Thoracic aorta (tissue), 2 donors: ENCODE measurements at regions not wholly inside any gene's neighbourhood (a gene's known extent, or its start where the extent isn't known, plus 50 kb on each side); places are given as distances from the start of the nearest gene placed in this dataset.

Experiments
- ATAC-seq: fragments of 150-250 bp; one replicate; pipeline ENCODE4 v1.8.0; 2017; ENCODE audit warnings: low read depth; ENCODE audit not compliant: insufficient number of reproducible peaks, low FRiP score
- DNase-seq: peaks from one replicate; pipeline ENCODE4 v3.0.0-alpha.2; 2020; ENCODE audit warnings: low spot score
- H3K27ac ChIP-seq, 2 donors: fragments of 200-600 bp; sonication (generic); 1 replicate in 1 of 2; 2 replicates in 1 of 2; pipeline ENCODE4 v1.5.1; 2016; ENCODE audit warnings: mild to moderate bottlenecking in 2 of 2, moderate library complexity in 2 of 2
- H3K27me3 ChIP-seq: fragments of 200-600 bp; sonication (generic); replicated peaks from 2 replicates; pipeline ENCODE4 v1.6.0; 2016; ENCODE audit warnings: mild to moderate bottlenecking; ENCODE audit not compliant: insufficient read depth
- H3K36me3 ChIP-seq: fragments of 200-600 bp; sonication (generic); one replicate; pipeline ENCODE4 v1.5.1; 2016
- H3K4me1 ChIP-seq, 2 donors: fragments of 200-600 bp; sonication (generic); 1 replicate in 1 of 2; 2 replicates in 1 of 2; pipeline versions ENCODE4 v1.5.1 to v1.6.0; 2016; ENCODE audit warnings: low read depth in 2 of 2, mild to moderate bottlenecking in 1 of 2; ENCODE audit not compliant: control insufficient read depth in 1 of 2
- H3K4me3 ChIP-seq: fragments of 200-600 bp; sonication (generic); 2 replicates; pipeline ENCODE4 v1.5.1; 2016; ENCODE audit warnings: mild to moderate bottlenecking
- H3K9me3 ChIP-seq: fragments of 200-600 bp; sonication (generic); 2 replicates; pipeline ENCODE4 v1.5.1; 2016
- CTCF ChIP-seq: fragments of 200-600 bp; sonication (generic); IDR thresholded peaks from one replicate; pipeline ENCODE4 v1.5.1; 2019; ENCODE audit warnings: antibody characterized with exemption

GRCh38 chr6:141451511-141452353, 681.0 kb upstream of the GJE1 start:
- no peak for DNase-seq
- no peak overlapping the region for H3K4me3 ChIP-seq
- no peak for ATAC-seq
- H3K27ac ChIP-seq: no peak overlapping the region
- H3K4me1 ChIP-seq: no peaks in the 10 kb centered on the region
- TF ChIP-seq CTCF: no peak
- H3K27me3 ChIP-seq: no peaks in the 10 kb centered on the region
- no peaks in the 10 kb centered on the region for H3K9me3 ChIP-seq
- H3K36me3 ChIP-seq: no peaks in the 10 kb centered on the region

DNA sequence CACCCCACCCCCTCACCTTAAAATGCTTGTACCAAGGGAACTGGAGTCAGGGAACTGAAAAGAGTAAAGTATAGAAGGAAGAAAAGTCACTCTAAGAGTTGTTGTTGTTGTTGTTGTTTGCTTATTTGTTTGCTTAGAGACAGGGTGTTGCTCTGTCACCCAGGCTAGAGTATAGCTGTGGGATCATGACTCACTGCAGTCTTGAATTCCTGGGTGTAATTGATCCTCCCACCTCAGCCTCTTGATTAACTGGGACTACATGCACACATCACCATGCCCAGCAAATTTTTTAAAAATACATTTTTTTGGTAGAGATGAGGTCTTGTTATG, 681.6 kb upstream of the GJE1 start:
- Histone ChIP-seq H3K27ac (no peak overlapping the region), H3K4me3 (no peak overlapping the region), H3K4me1 (no peaks in the 10 kb centered on the region), H3K36me3 (no peaks in the 10 kb centered on the region), H3K27me3 (no peaks in the 10 kb centered on the region), H3K9me3 (no peaks in the 10 kb centered on the region)
- no peak for DNase-seq
- no peak for ATAC-seq
- no peak for TF ChIP-seq CTCF

DNA sequence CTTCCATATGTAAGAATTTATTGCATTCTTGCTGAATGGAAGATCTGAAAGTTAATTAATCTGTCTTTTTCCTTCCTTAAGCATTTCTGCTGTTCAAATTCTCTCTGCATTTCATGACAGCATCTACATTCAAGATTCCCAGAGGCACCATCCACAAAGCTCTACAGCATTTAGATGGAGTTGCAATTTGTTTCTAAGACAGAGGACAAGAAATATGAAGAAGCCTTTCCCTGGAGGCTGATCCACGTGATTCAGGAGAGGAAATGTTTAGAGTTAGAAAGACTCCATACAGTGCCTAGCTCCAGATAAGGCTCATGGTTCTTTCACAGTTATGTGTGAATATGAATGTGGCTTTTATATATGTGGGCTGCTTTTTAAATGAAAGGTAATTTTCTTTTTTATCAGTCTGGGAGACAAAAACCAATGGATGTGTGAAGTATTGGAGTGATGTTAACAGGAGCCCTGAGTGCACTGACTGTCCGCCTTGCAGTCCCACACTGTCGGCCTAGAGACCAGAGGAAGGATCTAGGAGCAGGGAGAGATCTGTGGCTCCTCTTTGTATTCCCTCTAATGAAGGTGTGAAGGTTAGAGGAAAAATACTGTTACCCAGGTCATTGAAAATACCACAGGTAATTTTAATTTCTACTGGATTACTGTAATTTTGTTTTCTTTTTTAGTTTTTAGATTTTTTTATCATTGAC, 686.6 kb upstream of the GJE1 start:
- Histone ChIP-seq H3K27me3 (no peaks in the 10 kb centered on the region), H3K36me3 (no peaks in the 10 kb centered on the region), H3K9me3 (no peaks in the 10 kb centered on the region), H3K4me1 (peaks cover 0 to 4% of the 10 kb centered on the region in 2 donors), H3K4me3 (no peak overlapping the region), H3K27ac (no peak overlapping the region)
- DNase-seq (no peak), ATAC-seq (no peak)
- no peak for TF ChIP-seq CTCF

- Histone ChIP-seq H3K4me1 (peaks cover 0 to 4% of the 10 kb centered on the region in 2 donors), H3K4me3 (no peak overlapping the region), H3K36me3 (no peaks in the 10 kb centered on the region), H3K27ac (no peak overlapping the region), H3K27me3 (no peaks in the 10 kb centered on the region), H3K9me3 (no peaks in the 10 kb centered on the region)
- DNase-seq (no peak), ATAC-seq (no peak)
- no peak for TF ChIP-seq CTCF
These were observed 688.9 kb upstream of the GJE1 start for GRCh38 chr6:141443668-141444289.

- no peak for TF ChIP-seq CTCF
- ATAC-seq: no peak
These were observed 689.7 kb upstream of the GJE1 start for GRCh38 chr6:141443032-141443431.

More at GRCh38 chr6:141443032-141443431, 689.7 kb upstream of the GJE1 start:
- DNase-seq: no peak
- Histone ChIP-seq H3K9me3 (no peaks in the 10 kb centered on the region), H3K27ac (no peak overlapping the region), H3K4me1 (peaks cover 0 to 4% of the 10 kb centered on the region in 2 donors), H3K27me3 (no peaks in the 10 kb centered on the region), H3K4me3 (no peak overlapping the region), H3K36me3 (no peaks in the 10 kb centered on the region)
